Small intestine (tissue), 7 donors: ENCODE measurements at regions not wholly inside any gene's neighbourhood (a gene's known extent, or its start where the extent isn't known, plus 50 kb on each side); places are given as distances from the start of the nearest gene placed in this dataset.

ENCODE experiments used
- DNase-seq, 2 donors: peaks; one replicate each; pipeline versions ENCODE4 v3.0.0 to v3.0.0-alpha.2; 2013
- FAIRE-seq: peaks from 2 replicates; lab custom pipeline; 2012; peaks lifted over from hg19 to GRCh38; lab: Jason Lieb, UNC
- H3K27ac ChIP-seq, 3 donors: one replicate each; pipeline ENCODE4 v1.5.1; 2013; ENCODE audit warnings: low read length in 2 of 3, mild to moderate bottlenecking in 2 of 3, control low read depth in 1 of 3, inconsistent platforms in 1 of 3, low read depth in 1 of 3, moderate library complexity in 1 of 3
- H3K27me3 ChIP-seq, 3 donors: one replicate each; pipeline ENCODE4 v1.6.1; 2013; ENCODE audit warnings: low read length in 3 of 3, inconsistent platforms in 1 of 3; ENCODE audit not compliant: control insufficient read depth in 3 of 3, insufficient read depth in 3 of 3
- H3K36me3 ChIP-seq, 3 donors: one replicate each; pipeline ENCODE4 v1.6.1; 2013; ENCODE audit warnings: low read length in 3 of 3, inconsistent platforms in 1 of 3, low read depth in 1 of 3, mild to moderate bottlenecking in 1 of 3, moderate library complexity in 1 of 3; ENCODE audit not compliant: control insufficient read depth in 3 of 3, insufficient read depth in 2 of 3
- H3K4me1 ChIP-seq, 3 donors: one replicate each; pipeline ENCODE4 v1.6.1; 2013; ENCODE audit warnings: low read length in 2 of 3, inconsistent platforms in 1 of 3, low read depth in 1 of 3, mild to moderate bottlenecking in 1 of 3, moderate library complexity in 1 of 3; ENCODE audit not compliant: control insufficient read depth in 3 of 3, insufficient read depth in 2 of 3
- H3K4me3 ChIP-seq, 3 donors: one replicate each; pipeline ENCODE4 v1.5.1; 2013; ENCODE audit warnings: low read length in 3 of 3, control low read depth in 1 of 3, inconsistent platforms in 1 of 3, low read depth in 1 of 3, mild to moderate bottlenecking in 1 of 3, moderate library complexity in 1 of 3
- H3K9me3 ChIP-seq, 2 donors: one replicate each; pipeline ENCODE4 v1.6.1; 2013; ENCODE audit warnings: low read depth in 1 of 2, low read length in 1 of 2; ENCODE audit not compliant: control insufficient read depth in 2 of 2, insufficient read depth in 1 of 2
- WGBS, 3 donors: extraction: QIAGEN DNeasy Blood & Tissue Kit; methylation state at CpG; one replicate each; pipeline ENCODE4 v1.1.7; 2013; 5-methylcytosine and 5-hydroxymethylcytosine counted together
- donor health status: healthy with polysubstance abuse.
- donor health status: control.
- donor health status: control.
- donor health status: Bipolar disorder and iron deficiency.
- donor health status: healthy.

- FAIRE-seq (no peak), DNase-seq (no peak)
- Histone ChIP-seq H3K27me3 (no peaks in the 10 kb centered on the region), H3K4me3 (no peak overlapping the region), H3K4me1 (no peaks in the 10 kb centered on the region), H3K27ac (no peak overlapping the region), H3K9me3 (peaks cover 0 to 2% of the 10 kb centered on the region in 2 donors), H3K36me3 (no peaks in the 10 kb centered on the region)
- WGBS, 3 donors: 9 to 39% (median 13%) methylated on average over 4 of the region's 4 CpGs
These were observed 453.0 kb downstream of the CENPC start for GRCh38 chr4:67092351-67092750.

- no peak overlapping the region for H3K27ac ChIP-seq
- peaks cover 0 to 2% of the 10 kb centered on the region in 2 donors for H3K9me3 ChIP-seq
- no peak for FAIRE-seq
- no peak for DNase-seq
- H3K27me3 ChIP-seq: no peaks in the 10 kb centered on the region
- no peaks in the 10 kb centered on the region for H3K4me1 ChIP-seq
- no peak overlapping the region for H3K4me3 ChIP-seq
- no peaks in the 10 kb centered on the region for H3K36me3 ChIP-seq
These were observed 453.6 kb downstream of the CENPC start for GRCh38 chr4:67091673-67092072.

GRCh38 chr4:67087897-67088296, 457.4 kb downstream of the CENPC start:
- no peak overlapping the region for H3K27ac ChIP-seq
- DNase-seq (peak; percentile 40 to 46), FAIRE-seq (no peak)
- no peaks in the 10 kb centered on the region for H3K27me3 ChIP-seq
- no peaks in the 10 kb centered on the region for H3K9me3 ChIP-seq
- 22 to 55% (median 39%) methylated on average over 2 of the region's 2 CpGs for WGBS, 3 donors
- no peak overlapping the region for H3K4me3 ChIP-seq
- no peaks in the 10 kb centered on the region for H3K36me3 ChIP-seq
- no peaks in the 10 kb centered on the region for H3K4me1 ChIP-seq

GRCh38 chr4:67084783-67085182, 460.5 kb downstream of the CENPC start:
- H3K4me1 ChIP-seq: no peaks in the 10 kb centered on the region
- WGBS, 3 donors: 77 to 82% (median 80%) methylated on average over 2 of the region's 2 CpGs
- DNase-seq (no peak), FAIRE-seq (no peak)
- no peaks in the 10 kb centered on the region for H3K36me3 ChIP-seq
- no peak overlapping the region for H3K27ac ChIP-seq
- no peak overlapping the region for H3K4me3 ChIP-seq
- H3K9me3 ChIP-seq: no peaks in the 10 kb centered on the region
- no peaks in the 10 kb centered on the region for H3K27me3 ChIP-seq

GRCh38 chr4:67083496-67083895, 461.8 kb downstream of the CENPC start:
- Histone ChIP-seq H3K27ac (no peak overlapping the region), H3K36me3 (no peaks in the 10 kb centered on the region), H3K4me3 (no peak overlapping the region), H3K27me3 (no peaks in the 10 kb centered on the region), H3K4me1 (no peaks in the 10 kb centered on the region), H3K9me3 (no peaks in the 10 kb centered on the region)
- DNase-seq (no peak), FAIRE-seq (no peak)
- 66 to 73% (median 69%) methylated on average over 5 of the region's 5 CpGs for WGBS, 3 donors

- FAIRE-seq (no peak), DNase-seq (no peak)
- Histone ChIP-seq H3K4me3 (no peak overlapping the region), H3K9me3 (no peaks in the 10 kb centered on the region), H3K27me3 (no peaks in the 10 kb centered on the region), H3K4me1 (no peaks in the 10 kb centered on the region), H3K27ac (no peak overlapping the region), H3K36me3 (no peaks in the 10 kb centered on the region)
- 82 to 92% (median 92%) methylated on average over 5 of the region's 5 CpGs for WGBS, 3 donors
These were observed 462.6 kb downstream of the CENPC start for GRCh38 chr4:67082746-67083145.

GRCh38 chr4:67080046-67080557, 465.2 kb downstream of the CENPC start:
- no peak overlapping the region for H3K27ac ChIP-seq
- no peaks in the 10 kb centered on the region for H3K36me3 ChIP-seq
- H3K4me1 ChIP-seq: no peaks in the 10 kb centered on the region
- no peaks in the 10 kb centered on the region for H3K27me3 ChIP-seq
- 45 to 77% (median 58%) methylated on average over 2 of the region's 2 CpGs for WGBS, 3 donors
- H3K9me3 ChIP-seq: no peaks in the 10 kb centered on the region
- no peak for DNase-seq
- no peak for FAIRE-seq
- no peak overlapping the region for H3K4me3 ChIP-seq

GRCh38 chr4:67071641-67072040, 473.7 kb downstream of the CENPC start:
- Histone ChIP-seq H3K9me3 (peaks cover 0 to 3% of the 10 kb centered on the region in 2 donors), H3K27me3 (no peaks in the 10 kb centered on the region), H3K4me3 (no peak overlapping the region), H3K36me3 (no peaks in the 10 kb centered on the region), H3K4me1 (no peaks in the 10 kb centered on the region), H3K27ac (no peak overlapping the region)
- 80 to 87% (median 83%) methylated on average over 5 of the region's 5 CpGs for WGBS, 3 donors
- DNase-seq (no peak), FAIRE-seq (no peak)

GRCh38 chr4:67055319-67055718, 490.0 kb downstream of the CENPC start:
- Histone ChIP-seq H3K27me3 (no peaks in the 10 kb centered on the region), H3K4me1 (no peaks in the 10 kb centered on the region), H3K27ac (no peak overlapping the region), H3K36me3 (no peaks in the 10 kb centered on the region), H3K9me3 (no peaks in the 10 kb centered on the region), H3K4me3 (no peak overlapping the region)
- whole genome bisulfite sequencing, 3 donors: 76 to 85% (median 79%) methylated on average over 3 of the region's 3 CpGs
- no peak for FAIRE-seq
- DNase-seq: no peak
